Urothelium cell line (cell line): ENCODE measurements at regions not wholly inside any gene's neighbourhood (a gene's known extent, or its start where the extent isn't known, plus 50 kb on each side); places are given as distances from the start of the nearest gene placed in this dataset.

Experiments used
- DNase-seq: peaks from one replicate; pipeline ENCODE4 v3.0.0; 2011; ENCODE audit warnings: low spot score, mixed read lengths
- FAIRE-seq: peaks from 2 replicates; lab custom pipeline; 2011; peaks lifted over from hg19 to GRCh38; lab: Jason Lieb, UNC

GRCh38 chr7:35356495-35356894, 102.6 kb upstream of the TBX20 start:
- DNase-seq (no peak), FAIRE-seq (no peak)

- FAIRE-seq (no peak), DNase-seq (no peak)
These were observed 102.0 kb upstream of the TBX20 start for GRCh38 chr7:35355911-35356310.

GRCh38 chr7:35355199-35355598, 101.3 kb upstream of the TBX20 start:
- FAIRE-seq: no peak
- no peak for DNase-seq

- DNase-seq (no peak), FAIRE-seq (peak; percentile 61)
These were observed 99.6 kb upstream of the TBX20 start for GRCh38 chr7:35353481-35353880.

GRCh38 chr7:35351466-35351865, 97.6 kb upstream of the TBX20 start:
- FAIRE-seq: no peak
- DNase-seq: no peak

GRCh38 chr7:35348611-35349400, 94.9 kb upstream of the TBX20 start:
- DNase-seq (no peak), FAIRE-seq (no peak)

GRCh38 chr7:35342786-35343185, 88.9 kb upstream of the TBX20 start:
- no peak for DNase-seq
- no peak for FAIRE-seq

- FAIRE-seq (no peak), DNase-seq (no peak)
These were observed 85.9 kb upstream of the TBX20 start for GRCh38 chr7:35339811-35340210.

- FAIRE-seq (no peak), DNase-seq (no peak)
These were observed 82.5 kb upstream of the TBX20 start for GRCh38 chr7:35336444-35336843.

GRCh38 chr7:35334506-35334905, 80.6 kb upstream of the TBX20 start:
- DNase-seq (no peak), FAIRE-seq (peak; percentile 5)

- no peak for DNase-seq
- FAIRE-seq: no peak
These were observed 79.4 kb upstream of the TBX20 start for GRCh38 chr7:35333265-35333664.

- no peak for FAIRE-seq
- DNase-seq: no peak
These were observed 78.1 kb upstream of the TBX20 start for GRCh38 chr7:35331730-35332678.

- no peak for FAIRE-seq
These were observed 75.1 kb upstream of the TBX20 start for GRCh38 chr7:35329026-35329425.

GRCh38 chr7:35319606-35320005, 65.7 kb upstream of the TBX20 start:
- DNase-seq (no peak), FAIRE-seq (no peak)

More at GRCh38 chr7:35329026-35329425, 75.1 kb upstream of the TBX20 start:
- no peak for DNase-seq

- DNase-seq (no peak), FAIRE-seq (no peak)
These were observed 62.6 kb upstream of the TBX20 start for GRCh38 chr7:35316549-35316948.

- DNase-seq (no peak), FAIRE-seq (no peak)
These were observed 61.6 kb upstream of the TBX20 start for GRCh38 chr7:35315517-35315916.

- DNase-seq (no peak), FAIRE-seq (no peak)
These were observed 60.5 kb upstream of the TBX20 start for GRCh38 chr7:35314354-35314753.

- FAIRE-seq (no peak), DNase-seq (no peak)
These were observed 59.7 kb upstream of the TBX20 start for GRCh38 chr7:35313575-35313974.
